GM12873 (cell line): ENCODE measurements at regions not wholly inside any gene's neighbourhood (a gene's known extent, or its start where the extent isn't known, plus 50 kb on each side); places are given as distances from the start of the nearest gene placed in this dataset.

Experiments used
- CTCF ChIP-seq: IDR thresholded peaks from 2 replicates; pipeline ENCODE4 v1.5.1; 2012; ENCODE audit warnings: low read depth, mild to moderate bottlenecking, moderate library complexity, low read length, control low read depth; ENCODE audit not compliant: insufficient read depth; ENCODE audit errors: missing control alignments

- no peak for TF ChIP-seq CTCF
These were observed 53.9 kb upstream of the CAV2 start for GRCh38 chr7:116445447-116446211.

GRCh38 chr7:116446212-116446855 lies 53.2 kb upstream of the CAV2 start:
- TF ChIP-seq CTCF, result no peak

- no peak for TF ChIP-seq CTCF
These were observed 52.1 kb upstream of the CAV2 start for GRCh38 chr7:116447436-116447835.

GRCh38 chr7:116447966-116448839 lies 51.3 kb upstream of the CAV2 start:
- no peak for TF ChIP-seq CTCF

- no peak for TF ChIP-seq CTCF
These were observed 50.1 kb upstream of the CAV2 start for GRCh38 chr7:116449441-116449840.
